HG03280 (cell line): ENCODE measurements at regions not wholly inside any gene's neighbourhood (a gene's known extent, or its start where the extent isn't known, plus 50 kb on each side); places are given as distances from the start of the nearest gene placed in this dataset.
"Not testable (repeated sequence)": the region's sequence is repeated elsewhere in the genome, so short reads cannot be mapped to it uniquely, and the experiment has no call there.

Source experiments
- ATAC-seq: cut with Tn5 transposase; IDR thresholded peaks from one replicate; pipeline ENCODE4 v1.9.1; 2021; ENCODE audit warnings: mild to moderate bottlenecking, moderate library complexity; ENCODE audit not compliant: unreplicated experiment

GRCh38 chr1:58076258-58076657, 470.3 kb downstream of the OMA1 start:
- no peak for ATAC-seq

GRCh38 chr1:58075188-58075578, 471.3 kb downstream of the OMA1 start:
- ATAC-seq = no peak

GRCh38 chr1:58072450-58072849, 474.1 kb downstream of the OMA1 start:
- ATAC-seq = no peak

- ATAC-seq = no peak
Observed at GRCh38 chr1:58067082-58067481, 479.4 kb downstream of the OMA1 start.

GRCh38 chr1:58065520-58065919, 481.0 kb downstream of the OMA1 start:
- ATAC-seq = no peak

GRCh38 chr1:58064166-58064565, 482.4 kb downstream of the OMA1 start:
- no peak for ATAC-seq

- ATAC-seq = no peak
Observed at GRCh38 chr1:58063095-58063494, 483.4 kb downstream of the OMA1 start.

GRCh38 chr1:58062635-58063034, 483.9 kb downstream of the OMA1 start:
- ATAC-seq = no peak

- ATAC-seq = no peak
Observed at GRCh38 chr1:58060559-58061170, 485.9 kb downstream of the OMA1 start.

GRCh38 chr1:58059789-58060188, 486.7 kb downstream of the OMA1 start:
- no peak for ATAC-seq

GRCh38 chr1:58058323-58058722, 488.2 kb downstream of the OMA1 start:
- ATAC-seq = no peak

- ATAC-seq = no peak
Observed at GRCh38 chr1:58057826-58058225, 488.7 kb downstream of the OMA1 start.

GRCh38 chr1:58051187-58051586, 495.3 kb downstream of the OMA1 start:
- not testable (repeated sequence) for ATAC-seq

- ATAC-seq = no peak
Observed at GRCh38 chr1:58047265-58047858, 499.2 kb downstream of the OMA1 start.

- ATAC-seq = no peak
Observed at GRCh38 chr1:58045094-58045705, 501.3 kb downstream of the OMA1 start.

GRCh38 chr1:58041621-58042020, 504.9 kb downstream of the OMA1 start:
- ATAC-seq = no peak

GRCh38 chr1:58038574-58038973, 508.0 kb downstream of the OMA1 start:
- ATAC-seq = no peak

GRCh38 chr1:58035523-58035922, 511.0 kb downstream of the OMA1 start:
- no peak for ATAC-seq

- ATAC-seq = no peak
Observed at GRCh38 chr1:58033311-58033710, 513.2 kb downstream of the OMA1 start.

- no peak for ATAC-seq
Observed at GRCh38 chr1:58032611-58033073, 513.9 kb downstream of the OMA1 start.

- ATAC-seq = no peak
Observed at GRCh38 chr1:58031416-58031815, 515.1 kb downstream of the OMA1 start.

- no peak for ATAC-seq
Observed at GRCh38 chr1:58030456-58030855, 516.1 kb downstream of the OMA1 start.
